ENCODE measurements at regions not wholly inside any gene's neighbourhood (a gene's known extent, or its start where the extent isn't known, plus 50 kb on each side); places are given as distances from the start of the nearest gene placed in this dataset.

- H3K27me3 ChIP-seq (ENCODE audit: low read depth, low read length), result no peaks in the 10 kb centered on the region
- H3K9me3 ChIP-seq (ENCODE audit: control insufficient read depth in 1 of 2, low read length in 2 of 2), result no peaks in the 10 kb centered on the region
- no peak overlapping the region for H3K27ac ChIP-seq (ENCODE audit: low read length)
- no peak overlapping the region for H3K4me3 ChIP-seq (ENCODE audit: low read depth in 1 of 2, low read length in 2 of 2)
- no peaks in the 10 kb centered on the region for H3K36me3 ChIP-seq (ENCODE audit: control insufficient read depth in 1 of 2, insufficient read depth in 2 of 2, low read length in 2 of 2)
- H3K4me1 ChIP-seq (ENCODE audit: control insufficient read depth in 1 of 2, insufficient read depth in 2 of 2, low read length in 2 of 2), result peaks cover 0 to 3% of the 10 kb centered on the region in 2 donors
Observed at GRCh38 chr10:78935697-78936407, 132.9 kb upstream of the ZMIZ1 start.

GRCh38 chr10:78936412-78937342 is 132.1 kb upstream of the ZMIZ1 start:
- H3K36me3 ChIP-seq (ENCODE audit: control insufficient read depth in 1 of 2, insufficient read depth in 2 of 2, low read length in 2 of 2), result no peaks in the 10 kb centered on the region
- no peaks in the 10 kb centered on the region for H3K9me3 ChIP-seq (ENCODE audit: control insufficient read depth in 1 of 2, low read length in 2 of 2)
- H3K4me3 ChIP-seq (ENCODE audit: low read depth in 1 of 2, low read length in 2 of 2), result no peak overlapping the region
- H3K4me1 ChIP-seq (ENCODE audit: control insufficient read depth in 1 of 2, insufficient read depth in 2 of 2, low read length in 2 of 2), result peaks cover 0 to 3% of the 10 kb centered on the region in 2 donors
- H3K27ac ChIP-seq (ENCODE audit: low read length), result no peak overlapping the region
- H3K27me3 ChIP-seq (ENCODE audit: low read depth, low read length), result no peaks in the 10 kb centered on the region

GRCh38 chr10:78937393-78937792 is 131.4 kb upstream of the ZMIZ1 start:
- H3K4me3 ChIP-seq (ENCODE audit: low read depth in 1 of 2, low read length in 2 of 2), result no peak overlapping the region
- H3K27me3 ChIP-seq (ENCODE audit: low read depth, low read length), result no peaks in the 10 kb centered on the region
- H3K27ac ChIP-seq (ENCODE audit: low read length), result no peak overlapping the region
- no peaks in the 10 kb centered on the region for H3K36me3 ChIP-seq (ENCODE audit: control insufficient read depth in 1 of 2, insufficient read depth in 2 of 2, low read length in 2 of 2)
- peaks cover 0 to 1% of the 10 kb centered on the region in 2 donors for H3K4me1 ChIP-seq (ENCODE audit: control insufficient read depth in 1 of 2, insufficient read depth in 2 of 2, low read length in 2 of 2)
- no peaks in the 10 kb centered on the region for H3K9me3 ChIP-seq (ENCODE audit: control insufficient read depth in 1 of 2, low read length in 2 of 2)

GRCh38 chr10:78937800-78938694 is 130.7 kb upstream of the ZMIZ1 start:
- Histone ChIP-seq H3K4me3 (ENCODE audit: low read depth in 1 of 2, low read length in 2 of 2) (no peak overlapping the region), H3K27me3 (ENCODE audit: low read depth, low read length) (no peaks in the 10 kb centered on the region), H3K9me3 (ENCODE audit: control insufficient read depth in 1 of 2, low read length in 2 of 2) (no peaks in the 10 kb centered on the region), H3K36me3 (ENCODE audit: control insufficient read depth in 1 of 2, insufficient read depth in 2 of 2, low read length in 2 of 2) (no peaks in the 10 kb centered on the region), H3K27ac (ENCODE audit: low read length) (no peak overlapping the region), H3K4me1 (ENCODE audit: control insufficient read depth in 1 of 2, insufficient read depth in 2 of 2, low read length in 2 of 2) (no peaks in the 10 kb centered on the region)

GRCh38 chr10:78938695-78939672 is 129.8 kb upstream of the ZMIZ1 start:
- no peaks in the 10 kb centered on the region for H3K36me3 ChIP-seq (ENCODE audit: control insufficient read depth in 1 of 2, insufficient read depth in 2 of 2, low read length in 2 of 2)
- H3K4me3 ChIP-seq (ENCODE audit: low read depth in 1 of 2, low read length in 2 of 2), result no peak overlapping the region
- no peaks in the 10 kb centered on the region for H3K27me3 ChIP-seq (ENCODE audit: low read depth, low read length)
- H3K27ac ChIP-seq (ENCODE audit: low read length), result no peak overlapping the region
- peaks cover under 1 to 2% of the 10 kb centered on the region in 2 donors for H3K4me1 ChIP-seq (ENCODE audit: control insufficient read depth in 1 of 2, insufficient read depth in 2 of 2, low read length in 2 of 2)
- no peaks in the 10 kb centered on the region for H3K9me3 ChIP-seq (ENCODE audit: control insufficient read depth in 1 of 2, low read length in 2 of 2)

GRCh38 chr10:78942091-78942501 is 126.7 kb upstream of the ZMIZ1 start:
- H3K4me1 ChIP-seq (ENCODE audit: control insufficient read depth in 1 of 2, insufficient read depth in 2 of 2, low read length in 2 of 2), result peaks cover 23 to 29% of the 10 kb centered on the region in 2 donors
- H3K36me3 ChIP-seq (ENCODE audit: control insufficient read depth in 1 of 2, insufficient read depth in 2 of 2, low read length in 2 of 2), result no peaks in the 10 kb centered on the region
- no peak overlapping the region for H3K27ac ChIP-seq (ENCODE audit: low read length)
- no peak overlapping the region for H3K4me3 ChIP-seq (ENCODE audit: low read depth in 1 of 2, low read length in 2 of 2)
- H3K27me3 ChIP-seq (ENCODE audit: low read depth, low read length), result no peaks in the 10 kb centered on the region
- no peaks in the 10 kb centered on the region for H3K9me3 ChIP-seq (ENCODE audit: control insufficient read depth in 1 of 2, low read length in 2 of 2)

GRCh38 chr10:78944723-78945312 is 123.9 kb upstream of the ZMIZ1 start:
- no peaks in the 10 kb centered on the region for H3K27me3 ChIP-seq (ENCODE audit: low read depth, low read length)
- peak overlapping the region; percentile 28 for H3K27ac ChIP-seq (ENCODE audit: low read length)
- no peaks in the 10 kb centered on the region for H3K9me3 ChIP-seq (ENCODE audit: control insufficient read depth in 1 of 2, low read length in 2 of 2)
- peaks cover 23 to 33% of the 10 kb centered on the region in 2 donors for H3K4me1 ChIP-seq (ENCODE audit: control insufficient read depth in 1 of 2, insufficient read depth in 2 of 2, low read length in 2 of 2)
- no peak overlapping the region for H3K4me3 ChIP-seq (ENCODE audit: low read depth in 1 of 2, low read length in 2 of 2)
- no peaks in the 10 kb centered on the region for H3K36me3 ChIP-seq (ENCODE audit: control insufficient read depth in 1 of 2, insufficient read depth in 2 of 2, low read length in 2 of 2)

- Histone ChIP-seq H3K27me3 (ENCODE audit: low read depth, low read length) (no peaks in the 10 kb centered on the region), H3K27ac (ENCODE audit: low read length) (no peak overlapping the region), H3K9me3 (ENCODE audit: control insufficient read depth in 1 of 2, low read length in 2 of 2) (no peaks in the 10 kb centered on the region), H3K36me3 (ENCODE audit: control insufficient read depth in 1 of 2, insufficient read depth in 2 of 2, low read length in 2 of 2) (no peaks in the 10 kb centered on the region), H3K4me3 (ENCODE audit: low read depth in 1 of 2, low read length in 2 of 2) (no peak overlapping the region), H3K4me1 (ENCODE audit: control insufficient read depth in 1 of 2, insufficient read depth in 2 of 2, low read length in 2 of 2) (peaks cover 23 to 33% of the 10 kb centered on the region in 2 donors)
Observed at GRCh38 chr10:78945838-78946237, 122.9 kb upstream of the ZMIZ1 start.

GRCh38 chr10:78947226-78947625 is 121.5 kb upstream of the ZMIZ1 start:
- H3K9me3 ChIP-seq (ENCODE audit: control insufficient read depth in 1 of 2, low read length in 2 of 2), result no peaks in the 10 kb centered on the region
- H3K4me3 ChIP-seq (ENCODE audit: low read depth in 1 of 2, low read length in 2 of 2), result no peak overlapping the region
- no peaks in the 10 kb centered on the region for H3K36me3 ChIP-seq (ENCODE audit: control insufficient read depth in 1 of 2, insufficient read depth in 2 of 2, low read length in 2 of 2)
- H3K4me1 ChIP-seq (ENCODE audit: control insufficient read depth in 1 of 2, insufficient read depth in 2 of 2, low read length in 2 of 2), result peaks cover 23 to 33% of the 10 kb centered on the region in 2 donors
- no peak overlapping the region for H3K27ac ChIP-seq (ENCODE audit: low read length)
- no peaks in the 10 kb centered on the region for H3K27me3 ChIP-seq (ENCODE audit: low read depth, low read length)

- H3K4me3 ChIP-seq (ENCODE audit: low read depth in 1 of 2, low read length in 2 of 2), result no peak overlapping the region
- no peak overlapping the region for H3K27ac ChIP-seq (ENCODE audit: low read length)
- H3K9me3 ChIP-seq (ENCODE audit: control insufficient read depth in 1 of 2, low read length in 2 of 2), result no peaks in the 10 kb centered on the region
- H3K4me1 ChIP-seq (ENCODE audit: control insufficient read depth in 1 of 2, insufficient read depth in 2 of 2, low read length in 2 of 2), result peaks cover 23 to 33% of the 10 kb centered on the region in 2 donors
- H3K27me3 ChIP-seq (ENCODE audit: low read depth, low read length), result no peaks in the 10 kb centered on the region
- H3K36me3 ChIP-seq (ENCODE audit: control insufficient read depth in 1 of 2, insufficient read depth in 2 of 2, low read length in 2 of 2), result no peaks in the 10 kb centered on the region
Observed at GRCh38 chr10:78947733-78948132, 121.0 kb upstream of the ZMIZ1 start.

All from muscle layer of duodenum (tissue), 2 donors.